ENCODE measurements at regions not wholly inside any gene's neighbourhood (a gene's known extent, or its start where the extent isn't known, plus 50 kb on each side); places are given as distances from the start of the nearest gene placed in this dataset.

- DNase-seq = no peak
Observed at GRCh38 chr20:11437090-11437489, 480.6 kb upstream of the BTBD3 start.

- DNase-seq = no peak
Observed at GRCh38 chr20:11437611-11438380, 479.9 kb upstream of the BTBD3 start.

- DNase-seq = no peak
Observed at GRCh38 chr20:11438412-11438811, 479.3 kb upstream of the BTBD3 start.

- no peak for DNase-seq
Observed at GRCh38 chr20:11443382-11444119, 474.1 kb upstream of the BTBD3 start.

- no peak for DNase-seq
Observed at GRCh38 chr20:11445161-11445560, 472.5 kb upstream of the BTBD3 start.

GRCh38 chr20:11445891-11446290 lies 471.8 kb upstream of the BTBD3 start:
- DNase-seq = no peak

- DNase-seq = no peak
Observed at GRCh38 chr20:11447371-11448100, 470.2 kb upstream of the BTBD3 start.

- no peak for DNase-seq
Observed at GRCh38 chr20:11448554-11448953, 469.1 kb upstream of the BTBD3 start.

- no peak for DNase-seq
Observed at GRCh38 chr20:11451793-11452291, 465.9 kb upstream of the BTBD3 start.

- DNase-seq = no peak
Observed at GRCh38 chr20:11452326-11452725, 465.4 kb upstream of the BTBD3 start.

GRCh38 chr20:11453430-11453829 lies 464.3 kb upstream of the BTBD3 start:
- no peak for DNase-seq

GRCh38 chr20:11454966-11455799 lies 462.5 kb upstream of the BTBD3 start:
- no peak for DNase-seq

- no peak for DNase-seq
Observed at GRCh38 chr20:11457488-11457887, 460.2 kb upstream of the BTBD3 start.

GRCh38 chr20:11459090-11459890 lies 458.4 kb upstream of the BTBD3 start:
- peak; percentile 15 to 22 for DNase-seq

- DNase-seq = no peak
Observed at GRCh38 chr20:11467436-11467835, 450.3 kb upstream of the BTBD3 start.

- DNase-seq = no peak
Observed at GRCh38 chr20:11468880-11469279, 448.8 kb upstream of the BTBD3 start.

- no peak for DNase-seq
Observed at GRCh38 chr20:11469795-11470435, 447.8 kb upstream of the BTBD3 start.

GRCh38 chr20:11473983-11474382 lies 443.7 kb upstream of the BTBD3 start:
- no peak for DNase-seq

- DNase-seq = no peak
Observed at GRCh38 chr20:11483697-11484096, 434.0 kb upstream of the BTBD3 start.

GRCh38 chr20:11484479-11484878 lies 433.2 kb upstream of the BTBD3 start:
- DNase-seq = no peak

GRCh38 chr20:11492386-11492785 lies 425.3 kb upstream of the BTBD3 start:
- DNase-seq = peak; percentile 17 to 37
